GM10266 (cell line): ENCODE measurements at regions not wholly inside any gene's neighbourhood (a gene's known extent, or its start where the extent isn't known, plus 50 kb on each side); places are given as distances from the start of the nearest gene placed in this dataset.

Experiments used
- DNase-seq: peaks from one replicate; pipeline ENCODE4 v3.0.0; 2012; ENCODE audit errors: extremely low spot score
- TF ChIP-seq, protein P1 (sequence below): IDR thresholded peaks from 2 replicates; pipeline ENCODE4 v1.5.1; 2012; ENCODE audit warnings: mild to moderate bottlenecking, low read depth; ENCODE audit not compliant: control insufficient read depth, insufficient read depth; ENCODE audit errors: missing control alignments

DNA sequence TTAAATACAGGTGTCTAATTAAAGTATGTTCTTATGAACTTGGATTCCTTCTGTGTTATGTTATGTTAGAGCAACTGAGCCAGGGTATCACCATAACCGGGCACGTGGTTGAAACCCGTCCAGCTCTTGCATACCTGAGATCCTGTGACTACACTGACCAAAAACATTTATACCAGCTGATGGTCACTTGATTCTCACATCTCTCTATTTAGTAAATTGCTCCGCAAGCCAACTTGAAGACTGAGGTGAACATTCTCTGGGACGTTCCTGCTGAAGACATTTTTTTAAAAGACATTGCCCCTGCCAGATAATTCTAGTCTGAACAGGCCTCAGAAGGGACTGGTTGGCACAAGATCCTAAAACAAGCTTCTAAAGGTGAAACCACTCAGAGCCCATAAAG is 550.0 kb upstream of the DIPK2B start:
- DNase-seq: no peak
- TF ChIP-seq, protein P1, sequence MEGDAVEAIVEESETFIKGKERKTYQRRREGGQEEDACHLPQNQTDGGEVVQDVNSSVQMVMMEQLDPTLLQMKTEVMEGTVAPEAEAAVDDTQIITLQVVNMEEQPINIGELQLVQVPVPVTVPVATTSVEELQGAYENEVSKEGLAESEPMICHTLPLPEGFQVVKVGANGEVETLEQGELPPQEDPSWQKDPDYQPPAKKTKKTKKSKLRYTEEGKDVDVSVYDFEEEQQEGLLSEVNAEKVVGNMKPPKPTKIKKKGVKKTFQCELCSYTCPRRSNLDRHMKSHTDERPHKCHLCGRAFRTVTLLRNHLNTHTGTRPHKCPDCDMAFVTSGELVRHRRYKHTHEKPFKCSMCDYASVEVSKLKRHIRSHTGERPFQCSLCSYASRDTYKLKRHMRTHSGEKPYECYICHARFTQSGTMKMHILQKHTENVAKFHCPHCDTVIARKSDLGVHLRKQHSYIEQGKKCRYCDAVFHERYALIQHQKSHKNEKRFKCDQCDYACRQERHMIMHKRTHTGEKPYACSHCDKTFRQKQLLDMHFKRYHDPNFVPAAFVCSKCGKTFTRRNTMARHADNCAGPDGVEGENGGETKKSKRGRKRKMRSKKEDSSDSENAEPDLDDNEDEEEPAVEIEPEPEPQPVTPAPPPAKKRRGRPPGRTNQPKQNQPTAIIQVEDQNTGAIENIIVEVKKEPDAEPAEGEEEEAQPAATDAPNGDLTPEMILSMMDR: no peak

DNA sequence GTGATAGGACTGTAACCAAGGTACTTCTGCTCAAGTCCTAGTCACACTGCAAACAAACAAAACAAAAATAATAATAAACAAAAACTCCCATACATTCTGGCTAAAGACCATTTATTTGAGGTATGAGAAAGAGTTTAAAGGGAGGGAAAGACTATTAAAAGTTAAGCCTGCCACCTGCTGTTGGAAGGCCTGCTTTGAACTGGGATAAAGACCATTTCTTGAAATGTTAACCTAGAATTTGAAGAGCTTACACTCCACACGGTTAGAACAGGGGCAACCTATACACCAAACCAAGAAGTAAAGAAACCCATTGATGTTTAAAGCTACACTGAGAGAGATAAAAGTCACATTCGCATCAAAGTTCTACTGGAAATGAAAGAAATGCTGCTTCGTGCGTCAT is 548.7 kb upstream of the DIPK2B start:
- no peak for DNase-seq
- TF ChIP-seq, protein P1: peak; percentile 27

DNA sequence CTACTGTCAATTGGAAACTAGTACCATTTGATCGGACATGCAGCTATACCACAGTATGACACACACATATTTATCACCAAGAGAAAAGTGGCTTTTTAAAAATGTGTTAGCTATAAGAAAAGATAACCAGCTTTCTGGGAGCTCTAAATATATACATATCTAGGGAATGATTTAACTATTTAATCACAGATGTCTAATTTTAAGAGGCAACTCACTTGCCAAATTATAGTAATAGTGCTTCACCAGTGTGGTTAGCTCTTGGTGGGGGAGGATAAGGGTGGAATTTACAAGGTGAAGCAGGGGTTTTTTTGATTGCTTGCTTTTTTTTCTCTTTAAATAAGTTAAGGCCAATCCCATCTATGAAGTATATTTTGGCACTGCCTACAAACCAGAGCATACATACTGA is 547.7 kb upstream of the DIPK2B start:
- DNase-seq: no peak
- TF ChIP-seq, protein P1: no peak

DNA sequence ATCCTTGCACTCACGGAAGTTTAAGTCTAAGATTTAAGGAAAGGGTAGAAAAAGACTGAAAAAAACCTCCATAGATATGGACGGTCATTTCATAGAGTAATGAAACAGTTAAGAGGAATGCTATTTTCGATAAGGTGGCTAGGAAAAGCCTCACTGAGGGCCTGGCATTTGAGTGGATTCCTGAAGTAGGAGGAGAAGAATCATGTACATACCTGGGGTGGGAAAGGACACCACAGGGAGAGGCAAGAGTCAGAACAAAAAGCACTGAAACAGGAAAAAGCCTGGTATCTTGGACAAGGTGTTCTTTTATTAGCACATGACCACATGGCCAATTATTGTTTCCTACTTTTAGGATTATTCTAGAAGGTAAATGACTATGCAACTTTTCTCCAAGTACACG is 547.2 kb upstream of the DIPK2B start:
- TF ChIP-seq, protein P1: no peak
- DNase-seq: no peak

DNA sequence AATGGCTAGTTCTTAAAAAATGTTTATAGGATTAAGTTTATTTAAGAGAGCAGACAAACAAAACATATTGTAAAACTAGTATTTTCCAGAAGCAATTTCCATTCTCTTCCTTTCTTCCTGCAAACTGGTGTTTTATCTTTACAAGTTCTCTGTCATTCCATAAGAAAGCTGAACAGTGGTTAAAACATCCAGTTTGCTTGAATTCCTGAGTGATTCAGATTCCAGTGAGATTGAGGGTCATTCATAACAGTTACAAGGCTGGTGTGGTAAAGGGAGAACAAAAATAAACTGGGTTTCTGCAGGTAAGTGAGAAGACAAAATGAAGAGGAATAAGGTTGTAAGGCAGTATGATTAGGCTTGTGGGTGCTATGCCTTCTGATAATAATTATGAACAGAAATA is 544.8 kb upstream of the DIPK2B start:
- no peak for DNase-seq

DNA sequence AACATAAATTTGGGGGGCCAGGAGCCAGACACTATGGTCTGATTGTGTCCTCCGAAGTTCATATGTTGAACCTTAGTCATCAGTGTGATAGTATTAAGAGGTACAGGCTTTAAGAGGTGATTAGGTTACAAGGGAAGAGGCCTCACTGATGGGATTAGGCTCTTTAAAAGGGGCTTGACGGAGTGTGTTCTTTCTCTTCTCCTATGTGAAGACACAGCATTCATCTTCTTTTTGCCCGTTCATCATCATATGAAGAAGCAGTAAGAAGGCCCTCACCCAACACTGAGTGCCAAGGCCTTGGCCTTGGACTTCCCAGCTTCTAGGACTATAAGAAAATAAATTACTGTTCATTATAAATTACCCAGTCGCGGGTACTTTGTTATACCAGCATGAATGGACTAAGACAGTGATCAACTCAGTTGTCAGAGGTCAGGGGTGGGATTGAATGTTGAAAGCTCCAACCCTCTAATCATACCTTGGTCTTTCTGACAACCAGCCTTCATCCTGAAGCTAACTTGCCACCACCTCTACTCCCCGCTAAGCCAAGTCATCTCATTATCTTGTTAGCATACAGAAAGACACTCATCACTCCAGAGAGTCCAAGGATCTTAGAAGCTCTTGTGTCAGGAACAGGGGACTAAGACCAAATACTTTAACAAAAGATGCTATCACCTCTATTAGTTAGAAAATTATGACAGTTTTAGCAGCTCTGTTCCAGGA is 543.4 kb upstream of the DIPK2B start:
- DNase-seq: no peak
- TF ChIP-seq, protein P1: no peak

More for the DNA sequence above, 544.8 kb upstream of the DIPK2B start:
- TF ChIP-seq, protein P1: no peak

DNA sequence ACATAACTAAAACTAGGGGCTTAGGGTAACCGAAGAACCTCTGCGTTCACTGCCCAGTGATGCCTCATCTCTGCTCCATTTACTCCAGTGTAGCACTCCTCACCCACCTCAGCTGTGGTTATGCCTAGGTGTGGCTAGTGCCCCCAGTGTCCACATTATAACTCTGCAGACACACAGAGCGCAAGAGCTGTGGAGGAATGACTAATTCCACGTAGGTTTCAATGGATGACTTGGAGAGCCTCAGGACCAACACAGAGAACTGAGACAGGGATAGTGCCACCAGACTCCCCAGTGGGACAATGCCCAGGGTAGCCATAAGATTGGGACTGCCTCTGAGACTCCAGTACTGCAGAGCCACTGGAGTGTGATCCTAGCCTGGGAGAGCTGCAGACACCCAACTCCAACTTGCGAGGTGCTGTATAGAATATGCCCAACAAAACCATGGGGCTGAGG is 542.4 kb upstream of the DIPK2B start:
- no peak for DNase-seq

More for the DNA sequence above, 542.4 kb upstream of the DIPK2B start:
- TF ChIP-seq, protein P1: no peak
